ENCODE measurements at regions not wholly inside any gene's neighbourhood (a gene's known extent, or its start where the extent isn't known, plus 50 kb on each side); places are given as distances from the start of the nearest gene placed in this dataset.

DNA sequence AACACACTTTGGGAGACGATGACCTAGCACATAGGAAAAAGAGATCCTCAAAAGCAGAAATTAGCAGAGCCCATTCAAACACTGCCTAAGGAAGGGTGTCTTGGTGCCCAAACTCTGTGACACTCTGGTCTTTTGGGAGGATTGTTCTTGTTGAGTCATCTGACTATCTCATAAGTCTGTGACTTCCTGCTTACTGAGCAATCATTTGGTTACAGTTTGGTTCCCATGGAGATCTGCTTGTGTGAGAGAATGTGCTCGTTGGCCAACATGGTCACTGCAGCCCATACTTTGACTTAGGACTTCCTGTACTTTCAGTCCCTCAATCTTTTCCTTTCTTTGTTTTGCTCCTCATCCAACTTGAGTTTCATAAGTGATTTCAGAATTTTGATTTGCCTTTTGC is 602.9 kb downstream of the NYAP2 start:
- no peak for FAIRE-seq

DNA sequence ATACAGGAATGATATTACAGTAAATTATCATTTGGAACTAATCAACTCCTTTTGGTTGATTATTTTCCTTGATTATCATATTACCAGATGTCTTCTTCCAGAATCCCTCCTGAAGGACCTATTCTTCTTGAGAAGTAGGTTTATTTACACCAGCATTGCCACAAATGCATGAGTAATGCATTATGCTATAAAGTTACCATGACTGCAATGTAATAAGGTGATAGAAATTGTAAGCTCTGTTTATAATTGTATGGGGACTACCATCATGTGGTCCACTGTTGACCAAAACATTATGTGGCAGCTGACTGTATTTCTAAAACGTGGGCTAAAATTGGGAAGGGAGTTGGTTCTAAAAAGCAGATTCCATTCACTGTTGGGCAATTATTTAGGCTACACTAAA is 602.2 kb downstream of the NYAP2 start:
- no peak for FAIRE-seq

DNA sequence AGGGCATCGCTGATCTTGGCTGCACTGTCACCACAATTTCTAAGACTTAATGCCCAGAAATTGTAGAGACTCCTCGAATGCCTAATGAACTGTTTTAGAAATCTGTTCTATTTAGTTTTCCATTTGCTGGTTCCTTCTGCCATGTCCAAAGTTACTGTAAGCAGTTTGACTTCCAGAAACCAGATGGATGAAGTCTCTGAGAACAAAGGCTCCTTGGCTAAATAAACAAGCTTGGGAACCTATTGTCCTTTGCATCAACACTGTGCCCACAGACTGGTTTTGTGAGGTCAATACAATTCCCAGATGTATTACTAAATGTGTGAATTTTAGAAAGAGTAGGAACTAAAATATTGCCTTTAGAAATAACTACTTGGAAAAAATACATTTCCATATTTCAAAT is 600.2 kb downstream of the NYAP2 start:
- no peak for FAIRE-seq

DNA sequence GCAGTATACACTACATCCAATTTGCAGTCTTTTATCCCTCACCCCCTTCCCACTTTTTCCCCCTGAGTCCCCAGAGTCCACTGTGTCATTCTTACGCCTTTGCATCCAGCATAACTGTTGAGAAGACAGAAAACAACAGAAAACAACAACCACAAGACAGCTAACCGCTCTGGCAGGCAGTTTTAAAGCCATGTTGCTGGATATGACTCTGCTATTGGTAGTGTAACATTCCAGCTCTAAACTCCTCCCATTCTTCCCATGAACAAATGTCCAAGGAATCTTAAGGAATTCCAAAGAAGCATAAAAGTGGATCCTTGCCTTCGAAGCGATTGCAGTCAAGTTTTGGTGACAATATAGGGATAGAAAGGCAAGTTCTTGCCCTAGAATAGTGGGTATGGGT is 599.1 kb downstream of the NYAP2 start:
- FAIRE-seq, result no peak

DNA sequence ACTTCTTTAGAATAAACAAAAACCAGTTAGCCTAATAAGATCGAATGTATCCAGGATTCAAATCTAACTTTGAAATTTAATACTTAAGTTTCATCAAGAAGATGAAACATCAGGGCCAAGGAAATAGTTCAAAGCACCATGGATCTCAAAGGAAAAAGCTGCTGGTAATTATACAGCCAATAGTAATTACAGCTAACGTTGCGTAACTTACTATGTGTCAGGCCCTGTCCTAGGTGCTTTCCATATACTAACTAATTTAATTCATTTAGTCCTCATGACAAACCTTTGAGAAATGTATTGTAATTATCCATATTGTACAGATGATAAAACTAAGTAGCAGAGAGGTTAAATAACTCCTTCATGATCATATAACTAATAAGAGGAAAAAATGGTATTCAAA is 598.6 kb downstream of the NYAP2 start:
- no peak for FAIRE-seq

DNA sequence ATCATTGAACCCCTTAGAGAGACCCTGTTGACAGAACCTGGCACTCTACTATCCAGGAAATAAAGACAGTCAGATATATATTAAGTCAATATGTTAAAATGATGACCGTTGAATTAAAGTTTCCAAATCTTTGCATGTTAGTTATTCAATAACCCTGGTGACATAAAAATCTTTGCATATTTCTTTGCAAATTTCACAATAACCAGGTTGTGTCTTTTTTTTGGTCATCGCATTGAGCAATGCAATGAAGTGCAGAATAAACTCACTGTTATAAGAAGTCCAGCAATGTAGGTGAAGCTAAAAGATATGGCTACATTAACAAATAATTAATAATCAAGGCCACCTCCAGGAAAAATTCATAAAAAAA is 596.9 kb downstream of the NYAP2 start:
- no peak for FAIRE-seq

DNA sequence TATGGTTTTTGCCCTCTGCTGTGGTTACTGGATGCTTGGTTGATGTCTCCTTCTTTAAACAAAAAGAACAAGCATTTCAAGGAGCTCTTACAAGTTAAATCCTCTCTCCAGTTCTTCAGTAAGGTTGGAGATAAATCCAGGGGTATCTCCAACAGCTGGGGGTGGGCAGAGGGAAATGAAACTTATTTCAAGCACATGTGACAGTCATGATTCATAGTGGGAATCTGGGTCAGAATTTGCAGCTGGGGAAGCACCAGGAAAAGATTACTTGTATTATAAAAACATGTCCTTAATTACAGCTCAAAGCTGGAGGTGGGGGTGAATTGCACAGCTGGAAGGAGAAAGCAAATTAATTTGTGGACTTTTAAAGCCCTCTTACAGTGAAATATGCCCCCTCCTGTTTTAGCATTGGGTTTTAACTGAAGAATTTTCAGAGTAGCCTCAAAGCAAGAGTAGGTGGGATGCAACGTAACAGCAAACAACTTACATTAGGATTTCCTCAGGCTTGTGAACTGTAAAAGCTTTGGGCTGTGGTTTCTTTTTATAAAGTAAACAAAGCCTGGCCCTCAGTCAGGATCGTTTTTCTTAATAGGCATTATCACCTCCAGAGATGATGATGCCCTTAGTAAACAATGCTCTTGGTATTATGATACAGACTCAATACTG is 596.4 kb downstream of the NYAP2 start:
- no peak for FAIRE-seq

DNA sequence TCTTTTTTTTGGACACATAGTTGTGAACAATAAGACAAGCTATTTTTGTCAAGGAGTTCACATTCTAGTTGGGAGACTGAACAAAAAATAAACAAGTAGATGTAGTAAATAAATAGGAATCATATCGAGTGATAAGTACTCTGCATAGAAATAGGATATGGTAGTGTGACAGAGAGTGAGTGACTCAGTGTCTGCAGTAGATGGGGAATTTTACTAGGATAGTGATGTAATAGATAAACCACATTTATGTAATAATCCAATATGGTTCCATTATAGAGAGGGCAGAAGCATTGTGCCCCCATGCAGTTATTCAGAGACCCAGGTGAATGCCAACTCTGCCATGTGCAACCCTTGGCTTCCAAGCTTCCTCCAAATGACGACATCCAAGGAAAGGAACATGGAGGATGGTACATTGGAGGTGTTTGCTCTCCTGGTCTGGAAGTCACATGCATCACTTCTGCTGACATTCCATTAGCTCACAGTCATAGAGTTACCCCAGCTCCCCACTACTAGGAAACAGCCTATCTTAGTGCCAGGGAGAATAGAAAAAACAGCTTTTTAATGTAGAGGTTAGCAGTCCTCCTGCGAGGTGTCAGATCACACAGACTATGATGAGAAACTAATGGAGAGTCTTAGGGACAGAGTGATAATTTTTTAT is 595.4 kb downstream of the NYAP2 start:
- FAIRE-seq, result no peak

DNA sequence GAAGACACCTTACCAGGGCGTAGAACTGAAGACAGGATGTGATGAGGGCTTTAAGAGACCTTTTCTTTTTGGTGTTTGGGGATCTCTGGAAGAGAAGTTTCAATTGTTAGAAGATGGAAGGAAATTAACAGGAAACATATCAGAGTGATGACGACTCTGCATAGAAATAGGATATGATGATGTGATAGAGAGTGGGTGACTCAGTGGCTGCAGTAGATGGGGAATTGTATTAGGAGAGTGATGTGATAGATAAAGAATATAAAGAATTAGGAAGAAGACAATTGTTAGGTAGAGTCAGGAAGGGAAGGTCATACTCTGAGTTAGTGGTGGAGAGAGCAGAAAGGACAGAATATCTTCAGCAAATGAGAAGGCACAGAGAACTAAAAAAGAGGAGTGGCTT is 593.9 kb downstream of the NYAP2 start:
- no peak for FAIRE-seq

DNA sequence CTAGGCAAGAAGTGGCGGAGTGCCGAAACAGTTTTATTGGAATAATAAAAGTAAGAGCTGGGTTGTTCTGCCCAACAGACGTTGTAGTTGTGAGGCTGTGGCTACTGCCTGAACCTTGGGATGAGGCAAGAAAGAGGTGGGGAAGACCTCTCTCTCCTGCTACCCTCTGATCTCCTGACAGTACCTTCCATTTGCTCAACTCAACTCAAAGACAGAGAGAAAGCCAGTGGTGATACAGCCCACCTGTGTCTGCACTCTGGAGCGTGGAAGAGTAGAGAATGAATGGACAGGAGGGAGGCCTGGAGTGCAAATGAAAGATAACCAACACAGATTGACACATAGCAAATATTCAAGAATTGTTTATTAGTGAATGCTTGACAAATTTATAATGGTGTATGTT is 590.3 kb downstream of the NYAP2 start:
- no peak for FAIRE-seq

DNA sequence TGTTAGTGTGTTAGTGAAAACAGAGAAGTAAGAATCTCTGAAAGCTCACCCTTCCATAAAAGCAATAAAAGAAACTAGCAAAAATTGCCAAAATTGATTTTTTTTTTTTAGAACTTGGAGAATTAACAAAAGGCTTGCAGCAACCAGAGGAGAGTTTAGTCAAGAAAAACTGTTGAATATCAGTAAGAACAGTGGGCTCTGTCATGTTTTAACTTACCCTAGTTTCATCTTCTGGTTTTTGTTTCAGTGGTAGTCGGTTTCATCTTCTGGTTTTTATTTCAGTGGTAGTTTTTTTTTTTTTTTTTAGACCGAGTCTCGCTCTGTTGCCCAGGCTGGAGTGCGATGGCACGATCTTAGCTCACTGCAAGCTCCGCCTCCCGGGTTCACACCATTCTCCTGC is 580.9 kb downstream of the NYAP2 start:
- FAIRE-seq, result no peak

DNA sequence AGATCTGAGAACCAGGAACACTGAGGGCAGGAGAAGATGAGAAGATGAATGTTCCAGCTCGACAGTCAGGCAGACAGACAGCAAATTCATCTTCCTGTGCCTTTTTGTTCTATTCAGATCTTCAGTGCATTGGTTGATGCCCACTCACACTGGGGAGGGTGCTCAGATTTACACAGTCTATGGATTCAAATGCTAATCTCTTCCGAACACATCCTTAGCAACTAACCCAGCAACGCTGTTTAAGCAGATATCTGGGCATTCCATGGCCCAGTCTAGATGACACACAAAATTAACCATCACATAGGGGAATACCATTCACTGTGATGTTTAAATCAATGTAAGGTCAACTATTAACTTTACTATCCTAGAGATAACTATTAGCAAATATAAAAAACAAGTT is 571.9 kb downstream of the NYAP2 start:
- FAIRE-seq, result no peak

DNA sequence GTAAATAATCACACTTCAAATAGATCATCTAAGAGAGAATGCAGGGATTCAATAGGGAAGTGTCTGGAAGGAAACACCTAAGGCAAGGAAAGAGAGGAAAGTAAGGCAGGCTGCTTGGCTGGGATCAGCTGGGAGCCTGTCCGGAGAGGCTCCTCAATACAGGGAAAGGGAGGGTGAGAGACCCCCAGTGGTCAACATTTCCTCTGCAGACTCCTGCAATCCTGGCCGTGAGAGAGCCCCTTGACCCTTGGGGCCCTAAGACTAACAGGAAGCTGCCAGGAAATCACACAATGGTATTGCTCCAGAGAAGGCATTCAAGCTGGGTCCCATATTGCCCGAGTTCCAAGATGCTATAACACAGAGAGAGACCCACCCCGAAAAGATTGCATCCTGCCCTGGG is 549.4 kb downstream of the NYAP2 start:
- FAIRE-seq, result no peak

DNA sequence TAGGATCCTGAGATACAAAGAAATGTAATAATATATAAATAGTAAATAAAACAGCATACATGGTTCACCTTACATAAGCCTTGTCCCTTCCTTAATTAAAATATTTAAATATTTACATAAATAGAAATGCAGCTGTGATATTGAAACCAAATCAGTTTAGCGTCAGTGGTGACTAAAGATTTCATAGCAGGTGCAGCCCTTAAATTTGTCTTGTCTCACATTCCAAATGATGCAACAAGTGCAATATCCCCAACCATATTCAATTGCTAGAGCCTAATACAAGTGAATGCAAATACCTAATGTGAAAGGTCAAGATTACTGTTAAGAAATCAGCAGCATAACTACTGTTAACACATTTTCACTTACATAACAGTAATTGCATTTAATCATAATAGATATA is 539.5 kb downstream of the NYAP2 start:
- FAIRE-seq, result no peak

DNA sequence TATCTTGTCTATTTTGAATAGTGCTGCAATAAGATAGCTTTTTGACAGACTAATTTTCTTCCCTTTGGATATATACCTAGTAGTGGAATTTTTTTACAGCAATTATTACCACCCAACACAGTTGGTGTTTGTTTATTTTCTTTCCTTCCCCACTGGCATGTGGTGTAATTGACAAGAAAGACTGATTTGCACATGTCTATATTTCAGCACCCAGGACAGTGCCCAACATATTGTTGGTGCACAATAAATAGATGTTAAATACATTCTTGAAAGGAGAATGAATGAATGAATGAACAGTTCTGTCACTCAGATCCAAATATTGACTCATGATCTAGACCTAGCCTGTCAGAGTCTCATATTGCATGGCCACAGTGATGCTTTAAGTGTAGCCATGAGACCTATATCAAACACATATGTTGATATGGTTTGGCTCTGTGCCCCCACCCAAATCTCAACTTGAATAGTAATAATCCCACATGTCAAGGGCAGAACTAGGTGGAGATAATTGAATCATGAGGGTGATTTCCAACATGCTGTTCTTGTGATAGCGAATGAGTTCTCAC is 538.2 kb downstream of the NYAP2 start:
- no peak for FAIRE-seq

DNA sequence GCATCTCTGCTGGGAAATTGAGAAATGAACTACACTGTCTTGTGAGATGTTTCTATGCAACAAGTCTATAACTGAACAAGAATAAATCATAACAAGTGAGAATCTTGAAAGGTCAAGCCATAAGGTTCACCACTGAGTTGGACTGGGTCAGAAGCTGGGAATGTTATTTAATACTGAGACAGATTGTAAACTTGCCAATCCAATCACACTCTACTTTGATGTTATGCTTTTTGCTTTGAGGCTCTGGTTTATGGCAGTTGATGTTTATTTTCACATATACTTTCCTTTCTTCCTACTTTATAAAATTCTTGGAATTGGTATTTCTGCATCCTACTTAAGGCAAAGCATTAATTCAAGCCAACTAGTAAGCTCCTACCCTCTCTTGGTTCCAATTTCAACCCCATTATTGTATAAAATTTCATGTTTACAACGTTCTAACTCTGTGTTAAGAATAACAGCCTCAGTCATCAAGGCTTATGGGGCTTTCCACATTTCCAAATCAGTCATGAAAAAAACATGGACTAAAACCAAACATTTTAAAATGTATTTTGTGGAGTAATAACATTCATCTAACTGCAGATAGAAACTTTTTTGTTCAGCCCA is 533.4 kb downstream of the NYAP2 start:
- FAIRE-seq, result no peak

DNA sequence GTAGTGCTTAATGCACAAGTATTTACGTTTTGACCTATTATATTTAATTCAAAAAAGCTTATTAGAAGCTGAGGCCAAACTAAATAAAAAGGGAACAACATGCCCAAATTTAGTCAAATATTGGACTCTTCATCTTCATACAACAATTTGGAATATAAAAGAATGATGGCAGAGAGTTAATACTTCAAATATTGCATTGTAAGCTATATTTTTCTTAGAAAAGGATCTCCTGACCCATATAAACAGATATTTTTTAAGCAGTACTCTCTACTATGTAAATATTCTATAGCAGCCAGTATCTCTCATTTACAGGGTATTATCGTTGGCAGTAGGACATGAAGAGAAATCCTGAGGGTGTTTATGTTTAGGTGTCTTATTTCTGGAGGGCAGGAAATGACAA is 531.2 kb downstream of the NYAP2 start:
- no peak for FAIRE-seq

DNA sequence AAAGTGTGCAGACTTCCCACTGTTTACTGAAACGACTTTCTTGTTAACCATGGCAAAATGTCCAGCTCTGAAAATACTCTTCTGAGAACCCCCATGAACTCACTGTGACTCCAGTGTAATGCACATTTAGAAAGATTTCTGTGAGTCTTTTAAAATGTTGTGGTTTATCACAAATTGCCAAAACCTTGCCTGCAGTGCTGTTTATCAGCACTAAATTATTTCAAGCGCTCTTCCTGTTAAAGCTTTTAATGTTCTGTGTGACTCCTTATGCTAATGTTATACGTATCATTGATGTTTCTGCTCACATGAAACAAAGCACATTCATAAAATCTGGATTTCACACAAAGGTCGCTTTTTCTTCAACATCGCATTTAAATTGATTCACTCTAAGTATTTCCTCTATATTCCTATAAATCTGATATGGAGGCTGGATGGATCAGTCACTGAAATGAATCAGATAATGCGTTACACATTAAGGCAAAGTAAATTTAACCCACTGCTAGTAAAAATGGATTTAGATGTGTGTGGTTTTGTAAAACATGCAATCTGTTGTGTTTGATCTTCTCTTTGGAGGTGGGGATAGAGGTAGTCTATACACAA is 521.2 kb downstream of the NYAP2 start:
- FAIRE-seq, result no peak

DNA sequence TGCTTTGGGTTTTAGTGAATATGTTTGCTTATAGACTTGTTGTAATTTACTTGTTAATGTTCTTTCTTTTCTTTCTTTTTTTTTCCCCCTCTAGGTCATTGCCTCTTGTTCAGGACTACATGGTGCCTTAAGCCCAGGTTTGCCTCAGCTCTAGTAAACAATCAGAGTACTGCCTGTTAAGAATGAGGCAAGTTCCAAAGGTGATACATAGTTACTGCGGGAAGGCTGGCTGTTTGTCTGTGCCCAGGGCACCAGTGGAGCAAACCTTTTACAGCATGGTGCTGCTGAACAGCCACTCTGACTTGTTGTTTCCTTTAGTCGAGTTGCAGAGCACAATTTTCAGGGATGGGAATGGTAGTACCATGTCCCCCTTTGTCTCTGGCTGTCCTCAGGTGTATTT is 517.2 kb downstream of the NYAP2 start:
- FAIRE-seq, result no peak

DNA sequence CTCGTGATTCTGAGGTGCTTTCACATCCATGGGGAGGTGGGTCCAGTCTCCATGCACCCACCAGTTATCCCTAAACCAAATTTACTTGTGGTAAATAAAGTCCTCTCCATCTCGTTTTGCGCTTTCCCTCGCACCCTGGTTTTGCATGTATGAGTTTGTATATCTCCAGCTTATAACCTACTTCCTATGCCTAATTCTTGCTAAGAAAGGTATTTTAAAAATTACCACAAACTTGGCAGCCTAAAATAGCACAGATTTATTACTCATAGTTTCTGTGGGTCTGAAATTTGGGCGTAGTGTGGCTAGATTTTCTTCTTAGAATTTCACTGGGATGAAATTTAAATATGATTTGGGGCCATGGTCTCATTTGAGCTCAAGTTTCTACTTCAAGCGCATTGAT is 511.5 kb downstream of the NYAP2 start:
- no peak for FAIRE-seq

DNA sequence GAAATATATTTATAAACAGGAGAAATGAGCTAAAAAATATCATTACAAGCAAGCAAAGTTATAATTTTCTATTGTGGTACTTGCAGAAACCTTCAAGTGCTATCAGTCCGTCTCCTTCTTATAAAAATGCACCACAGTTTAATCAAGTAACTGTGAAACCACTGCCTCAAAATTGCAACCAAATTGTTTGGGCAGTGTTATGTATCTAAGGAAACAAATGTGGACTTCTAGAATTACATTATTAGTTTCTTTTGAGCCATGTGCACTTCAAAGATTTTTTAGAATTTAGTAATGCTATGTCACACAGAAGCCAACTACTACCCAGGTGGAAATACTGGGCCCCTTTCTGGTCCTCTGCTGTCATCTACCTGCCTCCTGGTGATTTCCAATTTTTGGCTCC is 495.6 kb downstream of the NYAP2 start:
- no peak for FAIRE-seq

DNA sequence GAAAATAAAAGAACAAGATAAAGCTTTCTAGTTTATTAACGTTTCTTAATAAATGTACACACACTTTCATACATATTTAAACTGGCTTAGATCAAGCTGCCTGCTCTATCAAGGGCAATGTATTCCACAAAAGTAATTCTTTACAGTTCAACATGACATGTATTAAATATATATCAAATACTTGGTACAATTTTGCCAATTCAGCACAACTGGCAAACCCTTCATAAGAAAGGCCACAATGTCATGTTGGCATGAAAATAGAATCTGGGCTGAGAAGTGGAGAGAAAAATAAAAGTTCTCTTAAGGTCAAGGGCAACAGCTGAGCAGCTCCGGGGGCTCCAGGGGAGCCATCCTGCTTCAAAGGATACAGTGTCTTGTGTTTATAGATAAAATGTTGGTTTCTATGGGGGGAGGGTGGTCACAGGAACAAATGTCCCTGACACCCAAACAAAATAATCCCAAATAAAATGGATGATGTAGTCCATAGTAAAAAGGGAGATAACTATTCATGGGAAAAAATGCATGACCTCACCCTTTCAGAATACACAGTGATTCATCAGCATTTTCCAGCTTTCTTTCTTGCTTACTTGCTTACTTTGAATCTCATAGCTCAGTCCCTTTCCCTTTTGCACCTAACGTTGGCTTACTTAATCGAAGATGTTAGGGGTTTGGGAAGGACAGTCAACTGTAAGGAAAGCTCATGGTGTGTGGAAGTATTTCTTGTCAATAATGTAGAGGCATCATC is 494.9 kb downstream of the NYAP2 start:
- no peak for FAIRE-seq

DNA sequence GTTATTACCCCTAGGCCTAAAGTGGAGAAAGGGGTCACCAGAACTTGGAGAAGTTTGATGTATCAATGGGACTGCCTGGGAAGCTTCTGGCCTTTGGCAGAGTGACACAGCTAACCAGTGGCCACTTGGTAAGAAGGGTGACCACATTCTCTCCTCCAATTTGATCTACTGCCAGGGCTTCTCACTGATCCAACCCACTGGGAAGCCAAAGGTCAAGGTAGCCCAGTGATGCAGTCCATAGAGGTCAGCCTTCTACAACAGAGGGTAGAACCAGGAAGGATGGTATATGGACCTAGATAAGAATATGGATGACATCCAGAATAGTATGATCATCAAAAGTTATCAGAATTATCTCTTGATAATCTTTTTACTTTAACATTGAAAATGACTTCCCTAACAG is 493.6 kb downstream of the NYAP2 start:
- FAIRE-seq, result no peak

Measured in A204.1 (cell line).